ENCODE measurements at regions not wholly inside any gene's neighbourhood (a gene's known extent, or its start where the extent isn't known, plus 50 kb on each side); places are given as distances from the start of the nearest gene placed in this dataset.

DNA sequence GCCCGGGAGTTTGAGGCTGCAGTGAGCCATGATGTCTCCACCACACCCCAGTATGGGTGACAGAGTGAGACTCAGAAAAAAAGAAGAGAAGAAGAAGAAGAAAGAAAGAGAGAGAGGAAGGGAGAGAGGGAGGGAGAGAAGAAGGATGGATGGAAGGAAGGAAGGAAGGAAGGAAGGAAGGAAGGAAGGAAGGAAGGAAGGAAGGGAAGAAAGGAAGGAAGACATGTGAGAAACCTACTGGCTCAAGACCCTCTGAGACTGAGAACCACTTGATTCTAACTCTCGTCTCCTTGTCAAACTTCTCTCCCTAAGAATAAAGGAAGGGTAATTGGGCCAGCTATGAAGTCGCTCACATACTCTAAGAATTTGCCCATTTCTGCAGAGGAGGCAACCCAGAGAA, 148.1 kb upstream of the UBE2E1 start:
- H3K27me3 ChIP-seq (replicated peaks in 1 of 2; ENCODE audit: control insufficient read depth in 2 of 2, insufficient read depth in 2 of 2, low read length in 1 of 2): no peaks in the 10 kb centered on the region
- intact Hi-C loops (cut with micrococcal nuclease; ENCODE audit: unreplicated experiment) (loop anchor here (10.0 kb wide), 1 partner anchor 287 kb away; the partner anchor contains the start of gene NR1D2), in situ Hi-C loops (cut with MboI) (no loop called here)
- no peaks in the 10 kb centered on the region for H3K36me3 ChIP-seq (ENCODE audit: control insufficient read depth in 2 of 2, insufficient read depth in 2 of 2, low read length in 1 of 2)
- ChIA-PET CTCF (interaction anchor here (0.6 to 3.1 kb wide), 3 partner anchors 9 to 176 kb away, joined by 3 to 15 read pairs (median 5); no protein-coding TSS in a partner anchor), RAD21 (ENCODE audit: unreplicated experiment) (interaction anchor here (0.9 to 3.2 kb wide), 3 partner anchors 41 to 104 kb away, joined by 3 to 23 read pairs (median 8); no protein-coding TSS in a partner anchor), POLR2A (interaction anchor here (1.0 to 1.7 kb wide), 2 partner anchors 11 to 65 kb away, joined by 3 to 4 read pairs; no protein-coding TSS in a partner anchor), SMC1A (ENCODE audit: uncharacterized antibody, unreplicated experiment) (interaction anchor here (1.0 to 3.4 kb wide), 4 partner anchors 10 to 70 kb away, joined by 3 to 24 read pairs (median 4); no protein-coding TSS in a partner anchor)
- H3K4me2 ChIP-seq (ENCODE audit: control insufficient read depth, insufficient read depth): no peak overlapping the region
- peaks cover 41% of the 10 kb centered on the region for H3K4me1 ChIP-seq (ENCODE audit: control insufficient read depth, insufficient read depth, low read length)
- FAIRE-seq (no peak), DNase-seq (ENCODE audit: low read depth, low spot score) (no peak), ATAC-seq (no peak)
- no peak overlapping the region for H2AFZ ChIP-seq (ENCODE audit: control insufficient read depth, low read depth, low read length)
- no peaks in the 10 kb centered on the region for H3K79me2 ChIP-seq (ENCODE audit: control insufficient read depth, insufficient read depth, low read length)
- peaks cover 4% of the 10 kb centered on the region for H3K9me3 ChIP-seq (replicated peaks; ENCODE audit: control insufficient read depth, insufficient read depth, low read length)
- no peak overlapping the region for H3K9ac ChIP-seq (ENCODE audit: control insufficient read depth, insufficient read depth, low read length)
- WGBS (ENCODE audit: insufficient coverage, insufficient replicate concordance, low lambda C conversion rate, missing lambda C conversion rate): 98% methylated on average over 3 of the region's 3 CpGs
- no peak overlapping the region for H3K4me3 ChIP-seq
- no peak overlapping the region for H3K27ac ChIP-seq (ENCODE audit: control insufficient read depth, insufficient read depth)
- peak in 1 of 2 experiments; percentile 61; a peak in 1 of 4 replicates for TF ChIP-seq ETV6 (conservative IDR thresholded peaks at IDR 0.05 in 1 of 2, IDR thresholded peaks at IDR 0.05 in 1 of 2; ENCODE audit: borderline replicate concordance in 1 of 2, low read depth in 1 of 2)
- no peak for TF ChIP-seq SREBF2 (IDR thresholded peaks at IDR 0.05; ENCODE audit: low read length)
- BruUV-seq (replicated peaks): no TSS peak
- H4K20me1 ChIP-seq (ENCODE audit: control insufficient read depth, insufficient read depth): no peaks in the 10 kb centered on the region

DNA sequence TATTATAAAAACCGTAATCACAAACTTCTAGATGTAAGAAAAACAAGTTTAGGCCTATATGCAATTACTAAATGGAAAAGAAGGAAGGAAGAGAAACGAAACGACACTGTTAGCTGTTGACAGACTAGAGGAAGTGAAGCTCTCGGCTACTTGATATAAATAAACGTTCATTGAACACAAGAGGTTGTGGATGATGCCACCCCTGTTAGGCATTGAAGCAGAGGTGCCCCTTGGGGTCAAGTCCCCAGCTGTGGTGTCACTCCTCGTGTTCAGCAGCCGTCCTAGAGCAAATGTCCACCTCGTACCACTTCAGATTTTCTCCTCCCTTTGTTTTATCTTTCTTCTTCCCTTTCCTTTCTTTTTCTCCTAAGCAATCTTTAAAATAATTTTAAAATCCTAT, 146.5 kb upstream of the UBE2E1 start:
- Histone ChIP-seq H3K4me2 (ENCODE audit: control insufficient read depth, insufficient read depth) (peak overlapping the region; percentile 70), H2AFZ (ENCODE audit: control insufficient read depth, low read depth, low read length) (peak overlapping the region; percentile 63), H3K27ac (ENCODE audit: control insufficient read depth, insufficient read depth) (peak overlapping the region; percentile 81), H3K9me3 (replicated peaks; ENCODE audit: control insufficient read depth, insufficient read depth, low read length) (peaks cover 4% of the 10 kb centered on the region), H3K9ac (ENCODE audit: control insufficient read depth, insufficient read depth, low read length) (0 out of 2 replicates have a peak overlapping the region, but pooled peaks have one; percentile 17), H4K20me1 (ENCODE audit: control insufficient read depth, insufficient read depth) (no peaks in the 10 kb centered on the region), H3K36me3 (ENCODE audit: control insufficient read depth in 2 of 2, insufficient read depth in 2 of 2, low read length in 1 of 2) (no peaks in the 10 kb centered on the region), H3K4me3 (no peak overlapping the region), H3K4me1 (ENCODE audit: control insufficient read depth, insufficient read depth, low read length) (peaks cover 36% of the 10 kb centered on the region), H3K79me2 (ENCODE audit: control insufficient read depth, insufficient read depth, low read length) (no peaks in the 10 kb centered on the region), H3K27me3 (replicated peaks in 1 of 2; ENCODE audit: control insufficient read depth in 2 of 2, insufficient read depth in 2 of 2, low read length in 1 of 2) (no peaks in the 10 kb centered on the region)
- FAIRE-seq: peak; percentile 44
- WGBS (ENCODE audit: insufficient coverage, insufficient replicate concordance, low lambda C conversion rate, missing lambda C conversion rate): under 1% methylated on average over 8 of the region's 8 CpGs
- ChIA-PET POLR2A (interaction anchor here (0.5 to 1.9 kb wide), 11 partner anchors 9 to 619 kb away, joined by 3 to 12 read pairs (median 3); no protein-coding TSS in a partner anchor), SMC1A (ENCODE audit: uncharacterized antibody, unreplicated experiment) (interaction anchor here (0.6 to 6.6 kb wide), 24 partner anchors 10 to 768 kb away, joined by 3 to 45 read pairs (median 4); no protein-coding TSS in a partner anchor), CTCF (interaction anchor here (0.6 to 3.1 kb wide), 5 partner anchors 10 to 173 kb away, joined by 3 to 15 read pairs (median 5); no protein-coding TSS in a partner anchor), RAD21 (ENCODE audit: unreplicated experiment) (interaction anchor here (0.7 to 3.2 kb wide), 9 partner anchors 11 to 170 kb away, joined by 3 to 23 read pairs (median 4); no protein-coding TSS in a partner anchor)
- intact Hi-C loops (cut with micrococcal nuclease; ENCODE audit: unreplicated experiment) (loop anchor here (10.0 kb wide), 1 partner anchor 286 kb away; the partner anchor contains the start of gene NR1D2), in situ Hi-C loops (cut with MboI) (no loop called here)
- ATAC-seq: peak; percentile 88
- DNase-seq (ENCODE audit: low read depth, low spot score): peak; percentile 60
- BruUV-seq (replicated peaks): no TSS peak
- TF ChIP-seq, protein P1, sequence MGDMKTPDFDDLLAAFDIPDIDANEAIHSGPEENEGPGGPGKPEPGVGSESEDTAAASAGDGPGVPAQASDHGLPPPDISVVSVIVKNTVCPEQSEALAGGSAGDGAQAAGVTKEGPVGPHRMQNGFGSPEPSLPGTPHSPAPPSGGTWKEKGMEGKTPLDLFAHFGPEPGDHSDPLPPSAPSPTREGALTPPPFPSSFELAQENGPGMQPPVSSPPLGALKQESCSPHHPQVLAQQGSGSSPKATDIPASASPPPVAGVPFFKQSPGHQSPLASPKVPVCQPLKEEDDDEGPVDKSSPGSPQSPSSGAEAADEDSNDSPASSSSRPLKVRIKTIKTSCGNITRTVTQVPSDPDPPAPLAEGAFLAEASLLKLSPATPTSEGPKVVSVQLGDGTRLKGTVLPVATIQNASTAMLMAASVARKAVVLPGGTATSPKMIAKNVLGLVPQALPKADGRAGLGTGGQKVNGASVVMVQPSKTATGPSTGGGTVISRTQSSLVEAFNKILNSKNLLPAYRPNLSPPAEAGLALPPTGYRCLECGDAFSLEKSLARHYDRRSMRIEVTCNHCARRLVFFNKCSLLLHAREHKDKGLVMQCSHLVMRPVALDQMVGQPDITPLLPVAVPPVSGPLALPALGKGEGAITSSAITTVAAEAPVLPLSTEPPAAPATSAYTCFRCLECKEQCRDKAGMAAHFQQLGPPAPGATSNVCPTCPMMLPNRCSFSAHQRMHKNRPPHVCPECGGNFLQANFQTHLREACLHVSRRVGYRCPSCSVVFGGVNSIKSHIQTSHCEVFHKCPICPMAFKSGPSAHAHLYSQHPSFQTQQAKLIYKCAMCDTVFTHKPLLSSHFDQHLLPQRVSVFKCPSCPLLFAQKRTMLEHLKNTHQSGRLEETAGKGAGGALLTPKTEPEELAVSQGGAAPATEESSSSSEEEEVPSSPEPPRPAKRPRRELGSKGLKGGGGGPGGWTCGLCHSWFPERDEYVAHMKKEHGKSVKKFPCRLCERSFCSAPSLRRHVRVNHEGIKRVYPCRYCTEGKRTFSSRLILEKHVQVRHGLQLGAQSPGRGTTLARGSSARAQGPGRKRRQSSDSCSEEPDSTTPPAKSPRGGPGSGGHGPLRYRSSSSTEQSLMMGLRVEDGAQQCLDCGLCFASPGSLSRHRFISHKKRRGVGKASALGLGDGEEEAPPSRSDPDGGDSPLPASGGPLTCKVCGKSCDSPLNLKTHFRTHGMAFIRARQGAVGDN (IDR thresholded peaks at IDR 0.05): peak; percentile 45; the same call in 1 of the 2 replicates
- TF ChIP-seq SP1 (IDR thresholded peaks at IDR 0.05; ENCODE audit: low read depth, low read length) (no peak), SPI1 (IDR thresholded peaks at IDR 0.05; ENCODE audit: borderline replicate concordance, insufficient read depth, low read depth, low read length) (peak; percentile 82), IKZF1 (conservative IDR thresholded peaks at IDR 0.05) (peak; percentile 23; the same call in 1 of the 2 replicates), BMI1 (IDR thresholded peaks at IDR 0.05; ENCODE audit: borderline replicate concordance) (no peak), NFYB (IDR thresholded peaks at IDR 0.05; ENCODE audit: insufficient read depth, low read depth, low read length) (no peak), EP300 (IDR thresholded peaks at IDR 0.05; ENCODE audit: borderline replicate concordance in 1 of 2, control insufficient read depth in 1 of 2, low read depth in 2 of 2, low read length in 2 of 2) (peak; percentile 36 to 56; a peak in 1 of 4 replicates), ETV6 (conservative IDR thresholded peaks at IDR 0.05 in 1 of 2, IDR thresholded peaks at IDR 0.05 in 1 of 2; ENCODE audit: borderline replicate concordance in 1 of 2, low read depth in 1 of 2) (peak in 1 of 2 experiments; percentile 58; a peak in 2 of 4 replicates), CREM (IDR thresholded peaks at IDR 0.05; ENCODE audit: low read depth) (peak; percentile 48; the same call in 1 of the 2 replicates), NR2F1 (conservative IDR thresholded peaks at IDR 0.05) (peak; percentile 91), JUNB (IDR thresholded peaks at IDR 0.05) (no peak)
